B cell (primary cell): ENCODE measurements at regions not wholly inside any gene's neighbourhood (a gene's known extent, or its start where the extent isn't known, plus 50 kb on each side); places are given as distances from the start of the nearest gene placed in this dataset.

ENCODE experiments used
- ATAC-seq: fragments of 200-7000 bp; cut with Tn5 transposase; one replicate; pipeline ENCODE4 v1.10.0; 2021; ENCODE audit warnings: low read depth, mild to moderate bottlenecking, moderate number of reproducible peaks, moderate library complexity
- CTCF ChIA-PET: fragments of 350-600 bp; sonication (Branson Sonifier 250); formaldehyde crosslinking; loops from one replicate; lab custom pipeline; 2021; ENCODE audit warnings: antibody characterized with exemption, inconsistent platforms; lab: Charles Lee
- POLR2A ChIA-PET: fragments of 350-600 bp; sonication (Branson Sonifier 250); formaldehyde crosslinking; loops from one replicate; lab custom pipeline; 2021; ENCODE audit warnings: antibody characterized with exemption; lab: Charles Lee
- DNase-seq: peaks from one replicate; pipeline ENCODE4 v3.0.0; 2013
- H2AFZ ChIP-seq: 2 replicates; pipeline ENCODE4 v1.6.1; 2012; ENCODE audit warnings: mild to moderate bottlenecking, low read depth, low read length; ENCODE audit not compliant: insufficient read depth, poor library complexity, severe bottlenecking
- H3K27ac ChIP-seq, 2 donors: 1 replicate in 1 of 2; 2 replicates in 1 of 2; pipeline ENCODE4 v1.5.1; 2012 to 2013; ENCODE audit warnings: low read length in 2 of 2, mild to moderate bottlenecking in 2 of 2, moderate library complexity in 1 of 2
- H3K27me3 ChIP-seq, 4 experiments: fragments of 200-600 bp in 1 of 4; sonication (generic) in 1 of 4; replicated peaks in 1 of 4; 1 replicate in 2 of 4; 2 replicates in 2 of 4; pipeline versions ENCODE4 v1.6.1 to v1.7.0; 2013 to 2016; ENCODE audit warnings: low read length in 3 of 4, mild to moderate bottlenecking in 2 of 4, mixed read lengths in 1 of 4, moderate library complexity in 1 of 4; ENCODE audit not compliant: insufficient read depth in 4 of 4, control insufficient read depth in 3 of 4; ENCODE audit errors: control extremely low read depth in 1 of 4
- H3K36me3 ChIP-seq, 2 experiments: replicated peaks in 1 of 2; 1 replicate in 1 of 2; 2 replicates in 1 of 2; pipeline versions ENCODE4 v1.6.1 to v1.7.1; 2013; ENCODE audit warnings: low read length in 1 of 2; ENCODE audit not compliant: insufficient read depth in 2 of 2, control insufficient read depth in 1 of 2; ENCODE audit errors: control extremely low read depth in 1 of 2, extremely low read depth in 1 of 2
- H3K4me1 ChIP-seq, 2 donors: fragments of 200-600 bp in 1 of 2; sonication (generic) in 1 of 2; 1 replicate in 1 of 2; 2 replicates in 1 of 2; pipeline versions ENCODE4 v1.5.1 to v1.6.1; 2013 to 2017; ENCODE audit warnings: low read length in 2 of 2; ENCODE audit not compliant: control insufficient read depth in 2 of 2, insufficient read depth in 2 of 2
- H3K4me2 ChIP-seq: replicated peaks from 2 replicates; pipeline ENCODE3; 2012; ENCODE audit warnings: mild to moderate bottlenecking, low read depth, low read length; ENCODE audit not compliant: poor library complexity, severe bottlenecking
- H3K4me3 ChIP-seq, 5 experiments: fragments of 200-600 bp in 1 of 5; sonication (generic) in 1 of 5; 1 replicate in 3 of 5; 2 replicates in 2 of 5; pipeline versions ENCODE4 v1.5.1 to v1.7.0; 2011 to 2016; ENCODE audit warnings: low read length in 4 of 5, mild to moderate bottlenecking in 4 of 5, low read depth in 2 of 5, control low read depth in 1 of 5, moderate library complexity in 1 of 5; ENCODE audit not compliant: insufficient read depth in 1 of 5; ENCODE audit errors: control extremely low read depth in 1 of 5, extremely low read depth in 1 of 5
- H3K79me2 ChIP-seq: fragments of 200-600 bp; sonication (generic); one replicate; pipeline ENCODE4 v1.6.0; 2016; ENCODE audit warnings: low read length; ENCODE audit not compliant: control insufficient read depth, insufficient read depth
- H3K9ac ChIP-seq: fragments of 200-600 bp; sonication (generic); 2 replicates; pipeline ENCODE4 v1.6.1; 2017; ENCODE audit warnings: mild to moderate bottlenecking, low read length, moderate library complexity
- H3K9me3 ChIP-seq, 3 donors: one replicate each; pipeline versions ENCODE4 v1.6.1 to v1.7.1; 2013; ENCODE audit warnings: low read length in 2 of 3; ENCODE audit not compliant: control insufficient read depth in 2 of 3, insufficient read depth in 1 of 3; ENCODE audit errors: control extremely low read depth in 1 of 3
- H4K20me1 ChIP-seq: 2 replicates; pipeline ENCODE4 v1.6.0; 2012; ENCODE audit warnings: mild to moderate bottlenecking, low read length; ENCODE audit not compliant: insufficient read depth, control insufficient read depth, poor library complexity, severe bottlenecking
- H3K27ac Mint-ChIP-seq: one replicate; pipeline ENCODE4 v1.8.0; 2021; ENCODE audit warnings: mixed read lengths
- H3K27me3 Mint-ChIP-seq: one replicate; pipeline ENCODE4 v1.8.0; 2021; ENCODE audit warnings: mixed read lengths
- H3K4me1 Mint-ChIP-seq: one replicate; pipeline ENCODE4 v1.8.0; 2021; ENCODE audit warnings: mixed read lengths
- H3K4me3 Mint-ChIP-seq: one replicate; pipeline ENCODE4 v1.8.0; 2021; ENCODE audit warnings: mixed read lengths
- H3K9me3 Mint-ChIP-seq: one replicate; pipeline ENCODE4 v1.8.0; 2022; ENCODE audit warnings: mixed read lengths; ENCODE audit not compliant: insufficient read depth
- EZH2 ChIP-seq: IDR thresholded peaks from 2 replicates; pipeline ENCODE4 v1.6.1; 2012; ENCODE audit warnings: borderline replicate concordance, low read depth, mild to moderate bottlenecking, moderate library complexity, low read length; ENCODE audit not compliant: insufficient read depth, poor library complexity, severe bottlenecking
- WGBS: methylation state at CpG from one replicate; pipeline ENCODE4 v1.1.5; 2013; ENCODE audit warnings: missing lambda C conversion rate; ENCODE audit not compliant: insufficient coverage; 5-methylcytosine and 5-hydroxymethylcytosine counted together
- intact Hi-C: fragments of 100-400 bp; cut with micrococcal nuclease; formaldehyde crosslinking; loops from one replicate; pipeline ENCODE4 v1.10.0; 2022
- TF ChIP-seq, protein P1 (sequence below): fragments of 200-600 bp; IDR thresholded peaks from one replicate; pipeline ENCODE4 v1.8.0; 2022; ENCODE audit warnings: antibody characterized with exemption, mild to moderate bottlenecking

GRCh38 chr5:155598552-155598951 is 585.0 kb downstream of the KIF4B start:
- H2AFZ ChIP-seq = no peak overlapping the region
- H3K79me2 ChIP-seq = no peaks in the 10 kb centered on the region
- Mint-ChIP-seq H3K4me3 (no peak overlapping the region), H3K27ac (no peak overlapping the region), H3K4me1 (no peaks in the 10 kb centered on the region), H3K9me3 (no peaks in the 10 kb centered on the region), H3K27me3 (no peaks in the 10 kb centered on the region)
- no peak overlapping the region for H3K4me2 ChIP-seq
- H3K27me3 ChIP-seq = no peaks in the 10 kb centered on the region
- no peaks in the 10 kb centered on the region for H3K4me1 ChIP-seq
- ATAC-seq (no peak), DNase-seq (no peak)
- H4K20me1 ChIP-seq = no peaks in the 10 kb centered on the region
- H3K9me3 ChIP-seq = no peaks in the 10 kb centered on the region
- no peak overlapping the region for H3K27ac ChIP-seq
- H3K4me3 ChIP-seq = no peak overlapping the region
- TF ChIP-seq, protein P1, sequence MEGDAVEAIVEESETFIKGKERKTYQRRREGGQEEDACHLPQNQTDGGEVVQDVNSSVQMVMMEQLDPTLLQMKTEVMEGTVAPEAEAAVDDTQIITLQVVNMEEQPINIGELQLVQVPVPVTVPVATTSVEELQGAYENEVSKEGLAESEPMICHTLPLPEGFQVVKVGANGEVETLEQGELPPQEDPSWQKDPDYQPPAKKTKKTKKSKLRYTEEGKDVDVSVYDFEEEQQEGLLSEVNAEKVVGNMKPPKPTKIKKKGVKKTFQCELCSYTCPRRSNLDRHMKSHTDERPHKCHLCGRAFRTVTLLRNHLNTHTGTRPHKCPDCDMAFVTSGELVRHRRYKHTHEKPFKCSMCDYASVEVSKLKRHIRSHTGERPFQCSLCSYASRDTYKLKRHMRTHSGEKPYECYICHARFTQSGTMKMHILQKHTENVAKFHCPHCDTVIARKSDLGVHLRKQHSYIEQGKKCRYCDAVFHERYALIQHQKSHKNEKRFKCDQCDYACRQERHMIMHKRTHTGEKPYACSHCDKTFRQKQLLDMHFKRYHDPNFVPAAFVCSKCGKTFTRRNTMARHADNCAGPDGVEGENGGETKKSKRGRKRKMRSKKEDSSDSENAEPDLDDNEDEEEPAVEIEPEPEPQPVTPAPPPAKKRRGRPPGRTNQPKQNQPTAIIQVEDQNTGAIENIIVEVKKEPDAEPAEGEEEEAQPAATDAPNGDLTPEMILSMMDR = no peak
- TF ChIP-seq EZH2 = no peak
- no peaks in the 10 kb centered on the region for H3K36me3 ChIP-seq
- 83% methylated on average over 1 of the region's 4 CpGs for WGBS
- CTCF ChIA-PET = no interaction called here
- H3K9ac ChIP-seq = no peak overlapping the region
- intact Hi-C loops = no loop called here
- POLR2A ChIA-PET = no interaction called here

DNA sequence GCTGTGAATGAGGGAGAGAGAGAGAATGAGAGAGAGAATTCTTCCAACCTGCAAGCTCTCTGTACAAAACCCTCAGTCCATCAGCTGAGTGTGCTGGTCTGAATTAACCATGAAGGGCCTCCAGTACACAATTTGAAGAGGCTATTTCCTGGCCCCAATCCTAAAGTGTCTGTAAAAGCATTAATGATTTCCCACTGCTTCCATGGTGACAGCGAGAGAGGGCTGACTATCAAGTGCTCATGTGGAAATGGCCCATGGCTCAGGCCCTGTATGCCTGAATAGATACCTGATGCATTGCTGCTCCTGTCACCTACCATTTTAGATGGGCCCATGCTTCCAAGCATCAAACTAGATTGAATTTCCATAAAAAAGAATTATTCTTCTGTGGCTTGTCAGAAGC is 592.4 kb downstream of the KIF4B start:
- Histone ChIP-seq H3K4me2 (no peak overlapping the region), H3K27ac (no peak overlapping the region), H3K4me3 (no peak overlapping the region), H3K36me3 (no peaks in the 10 kb centered on the region), H3K4me1 (no peaks in the 10 kb centered on the region), H3K9me3 (no peaks in the 10 kb centered on the region), H3K27me3 (no peaks in the 10 kb centered on the region), H3K9ac (no peak overlapping the region), H3K79me2 (no peaks in the 10 kb centered on the region), H4K20me1 (no peaks in the 10 kb centered on the region), H2AFZ (no peak overlapping the region)
- peaks cover 4% of the 10 kb centered on the region for H3K27me3 Mint-ChIP-seq
- intact Hi-C loops = no loop called here
- WGBS = 92% methylated on average over 1 of the region's 1 CpG
- no peak for DNase-seq
- H3K27ac Mint-ChIP-seq = no peak overlapping the region
- H3K4me1 Mint-ChIP-seq = no peaks in the 10 kb centered on the region
- no peak overlapping the region for H3K4me3 Mint-ChIP-seq
- TF ChIP-seq EZH2 = no peak
- TF ChIP-seq, protein P1 = no peak
- ChIA-PET CTCF (no interaction called here), POLR2A (no interaction called here)
- H3K9me3 Mint-ChIP-seq = no peaks in the 10 kb centered on the region
- no peak for ATAC-seq
